ENCODE measurements at regions not wholly inside any gene's neighbourhood (a gene's known extent, or its start where the extent isn't known, plus 50 kb on each side); places are given as distances from the start of the nearest gene placed in this dataset.

GRCh38 chr14:83491091-83491490 lies 1957.4 kb upstream of the SEL1L start:
- Histone ChIP-seq H3K9me3 (replicated peaks; ENCODE audit: control insufficient read depth, insufficient read depth, low read length) (no peaks in the 10 kb centered on the region), H3K4me2 (ENCODE audit: insufficient read depth, low read length) (no peak overlapping the region), H3K27me3 (ENCODE audit: control insufficient read depth in 2 of 2, insufficient read depth in 2 of 2, low read length in 2 of 2) (no peaks in the 10 kb centered on the region), H4K20me1 (replicated peaks; ENCODE audit: control insufficient read depth, extremely low read depth, insufficient read depth, low read length) (no peaks in the 10 kb centered on the region), H3K4me3 (replicated peaks in 1 of 3; ENCODE audit: insufficient read depth in 1 of 3, low read depth in 1 of 3, low read length in 3 of 3) (no peak overlapping the region), H2AFZ (ENCODE audit: low read depth, low read length) (no peak overlapping the region), H3K27ac (ENCODE audit: insufficient read depth, low read depth, low read length) (no peak overlapping the region), H3K79me2 (ENCODE audit: control insufficient read depth, insufficient read depth, low read length) (no peaks in the 10 kb centered on the region), H3K36me3 (ENCODE audit: control insufficient read depth in 2 of 2, extremely low read depth in 1 of 2, insufficient read depth in 2 of 2, low read length in 2 of 2) (no peaks in the 10 kb centered on the region), H3K9ac (replicated peaks; ENCODE audit: extremely low read depth, insufficient read depth, low read length) (no peak overlapping the region), H3K9me1 (replicated peaks; ENCODE audit: control insufficient read depth, extremely low read depth, insufficient read depth, low read length) (no peaks in the 10 kb centered on the region), H3K4me1 (ENCODE audit: control insufficient read depth, extremely low read depth, insufficient read depth, low read length) (no peaks in the 10 kb centered on the region)
- no peak for TF ChIP-seq JUN (IDR thresholded peaks at IDR 0.05; ENCODE audit: borderline replicate concordance, insufficient read depth, insufficient read length, low read depth)
- TF ChIP-seq MYC (IDR thresholded peaks at IDR 0.05; ENCODE audit: low read depth, low read length), result no peak
- TF ChIP-seq EZH2 (IDR thresholded peaks at IDR 0.05; ENCODE audit: borderline replicate concordance, low read depth, low read length, severe bottlenecking), result no peak
- no peak for TF ChIP-seq FOS (IDR thresholded peaks at IDR 0.05; ENCODE audit: borderline replicate concordance, insufficient read depth, low read length)
- TF ChIP-seq POLR2A (IDR thresholded peaks at IDR 0.05; ENCODE audit: low read depth, low read length), result no peak
- dilution Hi-C loops (cut with MboI; ENCODE audit: extremely low pct_ligation_motif_present, low sequenced_read_pairs) (no loop called here), intact Hi-C loops (cut with micrococcal nuclease) (no loop called here)
- POLR2A ChIA-PET, result no interaction called here
- no TSS peak for BruUV-seq (replicated peaks)
- DNase-seq (ENCODE audit: low read depth, low spot score) (no peak), FAIRE-seq (no peak)
- CTCF ChIA-PET, result no interaction called here

DNA sequence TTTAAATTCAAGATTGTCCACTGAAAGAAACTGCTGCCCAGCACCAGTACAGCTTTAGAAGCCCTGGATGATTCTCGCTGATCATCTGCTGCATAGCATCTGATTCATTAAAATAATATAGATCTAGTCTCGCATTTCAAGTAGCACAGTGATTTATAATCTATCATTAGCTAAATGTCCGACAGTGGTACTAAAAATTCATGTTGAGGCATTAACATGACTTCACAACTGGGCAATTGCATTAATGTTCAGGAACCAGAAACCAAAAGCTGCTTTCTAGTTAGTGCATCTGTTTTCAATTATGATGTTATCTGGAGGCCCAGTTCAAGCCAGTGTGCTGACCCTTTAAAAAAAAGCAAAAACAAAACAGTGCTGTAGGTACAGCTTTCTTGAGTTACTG lies 1987.2 kb upstream of the SEL1L start:
- TF ChIP-seq JUN (IDR thresholded peaks at IDR 0.05; ENCODE audit: borderline replicate concordance, insufficient read depth, insufficient read length, low read depth), result no peak
- no peak for TF ChIP-seq MYC (IDR thresholded peaks at IDR 0.05; ENCODE audit: low read depth, low read length)
- TF ChIP-seq MAX (IDR thresholded peaks at IDR 0.05; ENCODE audit: insufficient read depth, insufficient read length), result no peak
- Histone ChIP-seq H3K27ac (ENCODE audit: insufficient read depth, low read depth, low read length) (no peak overlapping the region), H3K9ac (replicated peaks; ENCODE audit: extremely low read depth, insufficient read depth, low read length) (no peak overlapping the region), H3K4me3 (replicated peaks in 1 of 3; ENCODE audit: insufficient read depth in 1 of 3, low read depth in 1 of 3, low read length in 3 of 3) (no peak overlapping the region), H3K36me3 (ENCODE audit: control insufficient read depth in 2 of 2, extremely low read depth in 1 of 2, insufficient read depth in 2 of 2, low read length in 2 of 2) (no peaks in the 10 kb centered on the region), H3K27me3 (ENCODE audit: control insufficient read depth in 2 of 2, insufficient read depth in 2 of 2, low read length in 2 of 2) (no peaks in the 10 kb centered on the region), H4K20me1 (replicated peaks; ENCODE audit: control insufficient read depth, extremely low read depth, insufficient read depth, low read length) (no peaks in the 10 kb centered on the region), H3K9me3 (replicated peaks; ENCODE audit: control insufficient read depth, insufficient read depth, low read length) (no peaks in the 10 kb centered on the region), H3K9me1 (replicated peaks; ENCODE audit: control insufficient read depth, extremely low read depth, insufficient read depth, low read length) (no peaks in the 10 kb centered on the region), H3K4me1 (ENCODE audit: control insufficient read depth, extremely low read depth, insufficient read depth, low read length) (no peaks in the 10 kb centered on the region), H2AFZ (ENCODE audit: low read depth, low read length) (no peak overlapping the region), H3K79me2 (ENCODE audit: control insufficient read depth, insufficient read depth, low read length) (no peaks in the 10 kb centered on the region), H3K4me2 (ENCODE audit: insufficient read depth, low read length) (no peak overlapping the region)
- intact Hi-C loops (cut with micrococcal nuclease), result no loop called here
- BruUV-seq (replicated peaks), result no TSS peak
- DNase-seq (ENCODE audit: low read depth, low spot score) (no peak), FAIRE-seq (no peak)
- POLR2A ChIA-PET, result no interaction called here
- CTCF ChIA-PET, result no interaction called here
- dilution Hi-C loops (cut with MboI; ENCODE audit: extremely low pct_ligation_motif_present, low sequenced_read_pairs), result no loop called here
